Frontal cortex (tissue), 3 donors: ENCODE measurements at regions not wholly inside any gene's neighbourhood (a gene's known extent, or its start where the extent isn't known, plus 50 kb on each side); places are given as distances from the start of the nearest gene placed in this dataset.
A peak's percentile ranks its signal among the peaks of the same experiment; 100 is the strongest.
"Not testable (repeated sequence)": the region's sequence is repeated elsewhere in the genome, so short reads cannot be mapped to it uniquely, and the experiment has no call there.

Experiments used
- DNase-seq, 2 donors: peaks; one replicate each; pipeline ENCODE4 v3.0.0; 2012; ENCODE audit warnings: low spot score in 2 of 2
- FAIRE-seq: peaks from 2 replicates; lab custom pipeline; 2012; peaks lifted over from hg19 to GRCh38; lab: Jason Lieb, UNC
- donor health status: control.
- donor health status: control.
- donor health status: control.

DNA sequence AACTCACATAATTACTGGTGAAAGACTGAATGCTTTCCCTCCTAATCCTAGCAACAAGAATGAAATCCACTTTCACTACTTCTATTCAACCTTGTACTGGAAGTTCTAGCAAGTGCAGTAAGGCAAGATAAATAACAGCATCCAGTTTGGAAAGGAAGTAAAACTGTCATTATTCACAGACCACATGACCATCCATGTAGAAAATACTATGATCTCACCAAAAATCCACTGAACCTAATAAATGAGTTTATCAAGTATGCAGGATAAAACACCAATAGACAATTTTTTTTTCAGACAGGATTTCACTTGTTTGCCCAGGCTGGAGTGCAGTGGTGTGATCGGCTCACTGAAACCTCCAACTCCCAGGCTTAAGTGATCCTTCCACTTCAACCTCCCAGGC lies 117.7 kb downstream of the TMEM167A start:
- DNase-seq (no peak), FAIRE-seq (no peak)

DNA sequence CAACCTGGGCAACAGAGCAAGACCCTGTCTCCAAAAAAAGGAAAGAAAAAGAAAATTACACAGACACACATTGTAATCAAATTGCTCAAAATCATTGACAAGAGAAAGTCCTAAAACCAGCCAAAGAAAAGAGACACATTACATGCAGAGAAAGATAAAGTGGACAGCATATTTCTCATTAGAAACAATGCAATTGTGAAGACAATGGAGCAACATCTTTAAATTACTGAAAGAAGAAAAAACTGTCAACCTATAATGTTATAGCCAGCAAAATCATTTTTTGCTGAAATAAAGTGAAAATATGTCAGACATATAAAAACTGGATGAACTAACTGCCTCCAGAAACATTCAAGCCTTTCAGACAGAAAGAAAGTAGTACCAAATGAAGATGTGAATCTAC lies 120.6 kb downstream of the TMEM167A start:
- no peak for FAIRE-seq
- DNase-seq, result no peak

DNA sequence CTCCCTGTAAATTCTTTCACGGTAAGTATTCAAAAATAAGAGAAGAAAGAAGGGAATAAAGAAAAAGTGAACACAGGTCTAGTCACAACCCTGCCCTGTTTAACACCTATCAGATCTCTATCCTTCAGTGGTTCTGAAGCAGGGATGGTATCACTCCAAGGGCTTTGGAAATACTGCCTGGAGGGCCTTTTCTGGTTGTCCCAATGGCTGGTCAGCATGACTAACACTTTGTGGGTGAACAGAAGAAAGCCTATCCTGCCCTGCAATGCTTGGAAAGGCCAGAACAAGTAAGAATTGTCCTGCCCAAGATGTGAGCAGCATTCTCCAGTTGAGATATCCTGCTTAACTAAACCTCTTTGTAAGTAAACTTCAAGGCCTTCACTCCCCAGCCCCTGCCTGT lies 124.9 kb downstream of the TMEM167A start:
- DNase-seq, result no peak
- FAIRE-seq, result no peak

DNA sequence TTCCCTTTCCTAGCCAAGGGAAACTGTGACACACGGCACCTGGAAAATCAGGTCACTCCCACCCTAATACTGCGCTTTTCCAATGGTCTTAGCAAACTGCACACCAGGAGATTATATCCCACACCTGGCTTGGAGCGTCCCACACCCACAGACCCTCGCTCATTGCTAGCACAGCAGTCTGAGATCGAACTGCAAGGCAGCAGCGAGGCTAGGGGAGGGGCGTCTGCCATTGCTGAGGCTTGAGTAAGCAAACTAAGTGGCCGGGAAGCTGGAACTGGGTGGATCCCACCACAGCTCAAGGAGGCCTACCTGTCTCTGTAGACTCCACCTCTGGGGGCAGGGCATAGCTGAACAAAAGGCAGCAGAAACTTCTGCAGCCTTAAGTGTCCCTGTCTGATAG lies 132.9 kb downstream of the TMEM167A start:
- DNase-seq, FAIRE-seq: not testable (repeated sequence)

GRCh38 chr5:82942083-82942881 lies 134.9 kb downstream of the TMEM167A start:
- peak; percentile 59 for FAIRE-seq
- no peak for DNase-seq

GRCh38 chr5:82938901-82939725 lies 138.1 kb downstream of the TMEM167A start:
- FAIRE-seq (no peak), DNase-seq (no peak)

DNA sequence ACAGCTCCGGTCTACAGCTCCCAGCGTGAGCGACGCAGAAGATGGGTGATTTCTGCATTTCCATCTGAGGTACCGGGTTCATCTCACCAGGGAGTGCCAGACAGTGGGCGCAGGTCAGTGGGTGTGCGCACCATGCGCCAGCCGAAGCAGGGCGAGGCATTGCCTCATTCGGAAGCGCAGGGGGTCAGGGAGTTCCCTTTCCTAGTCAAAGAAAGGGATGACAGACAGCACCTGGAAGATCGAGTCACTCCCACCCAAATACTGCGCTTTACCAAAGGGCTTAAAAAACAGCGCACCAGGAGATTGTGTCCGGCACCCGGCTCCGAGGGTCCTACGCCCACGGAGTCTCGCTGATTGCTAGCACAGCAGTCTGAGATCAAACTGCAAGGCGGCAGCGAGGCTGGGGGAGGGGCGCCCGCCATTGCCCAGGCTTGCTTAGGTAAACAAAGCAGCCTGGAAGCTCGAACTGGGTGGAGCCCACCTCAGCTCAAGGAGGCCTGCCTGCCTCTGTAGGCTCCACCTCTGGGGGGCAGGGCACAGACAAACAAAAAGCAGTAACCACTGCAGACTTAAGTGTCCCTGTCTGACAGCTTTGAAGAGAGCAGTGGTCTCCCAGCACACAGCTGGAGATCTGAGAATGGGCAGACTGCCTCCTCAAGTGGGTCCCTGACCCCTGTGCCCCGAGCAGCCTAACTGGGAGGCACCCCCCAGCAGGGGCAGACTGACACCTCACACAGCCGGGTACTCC lies 144.5 kb downstream of the TMEM167A start:
- not testable (repeated sequence) for DNase-seq, FAIRE-seq

GRCh38 chr5:82931110-82931509 lies 146.1 kb downstream of the TMEM167A start:
- FAIRE-seq (no peak), DNase-seq (no peak)

DNA sequence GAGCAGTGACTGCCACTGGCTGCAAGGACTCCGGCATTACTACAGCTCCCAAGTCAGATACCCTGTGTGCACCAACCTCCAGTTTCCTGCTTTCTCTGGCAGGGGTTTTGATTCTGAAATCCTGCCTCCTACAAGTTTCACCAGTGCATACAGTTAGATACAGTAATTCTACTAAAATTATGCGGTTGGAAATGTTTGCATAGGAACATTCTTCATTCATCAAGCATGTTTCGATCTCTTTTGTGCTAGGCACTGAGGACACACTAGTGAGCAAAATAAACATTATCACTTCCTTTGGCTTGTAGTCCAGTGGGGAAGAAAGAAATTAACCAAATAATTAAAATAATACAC lies 152.2 kb downstream of the TMEM167A start:
- DNase-seq (no peak), FAIRE-seq (no peak)

- no peak for DNase-seq
- no peak for FAIRE-seq
These were observed 152.8 kb downstream of the TMEM167A start for GRCh38 chr5:82924226-82925060.

GRCh38 chr5:82922086-82922734 lies 155.0 kb downstream of the TMEM167A start:
- DNase-seq (peak in 1 of 2 donors; percentile 39), FAIRE-seq (no peak)

- no peak for DNase-seq
- no peak for FAIRE-seq
These were observed 158.7 kb downstream of the TMEM167A start for GRCh38 chr5:82918311-82919031.

GRCh38 chr5:82917584-82917983 lies 159.6 kb downstream of the TMEM167A start:
- DNase-seq (no peak), FAIRE-seq (no peak)

DNA sequence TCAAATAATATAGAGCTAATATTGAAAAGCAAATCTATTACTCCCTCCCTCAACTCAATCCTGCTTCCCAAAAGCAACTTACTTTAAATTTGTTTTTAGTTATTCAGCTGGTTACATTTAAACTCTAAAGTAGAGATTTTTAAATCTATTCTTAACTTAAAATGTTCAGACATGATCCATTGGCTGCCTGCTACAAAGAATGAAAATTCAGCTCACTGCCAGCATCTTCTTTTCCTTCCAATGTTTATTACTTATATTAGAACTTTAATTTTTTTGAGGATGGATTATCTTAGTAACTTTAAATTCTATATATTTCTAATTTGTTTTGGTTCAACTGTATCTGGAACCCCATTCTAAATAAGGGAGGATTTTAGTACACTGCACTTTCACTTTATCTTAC lies 163.2 kb downstream of the TMEM167A start:
- FAIRE-seq, result no peak

GRCh38 chr5:82912462-82912861 lies 164.7 kb downstream of the TMEM167A start:
- no peak for FAIRE-seq
- no peak for DNase-seq

More for the DNA sequence above, 163.2 kb downstream of the TMEM167A start:
- DNase-seq, result no peak

DNA sequence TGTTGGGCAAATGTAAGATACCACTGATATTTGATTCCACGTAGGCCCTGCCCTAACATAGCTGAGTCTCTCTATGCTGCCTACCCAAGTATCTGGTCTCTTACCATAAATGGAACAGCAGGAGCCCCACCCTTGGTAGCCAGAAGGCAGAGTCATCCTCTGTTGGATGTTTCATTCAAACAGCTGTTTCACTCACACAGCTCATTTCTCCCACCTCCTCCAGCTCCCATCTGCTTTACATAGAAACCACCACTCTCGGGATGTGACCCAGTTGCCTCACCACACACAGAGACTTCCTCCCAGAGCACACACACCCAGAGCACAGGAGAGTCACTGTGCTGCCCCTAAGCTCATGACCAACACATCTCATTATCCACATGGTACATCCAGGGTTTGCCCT lies 165.3 kb downstream of the TMEM167A start:
- FAIRE-seq, result no peak

DNA sequence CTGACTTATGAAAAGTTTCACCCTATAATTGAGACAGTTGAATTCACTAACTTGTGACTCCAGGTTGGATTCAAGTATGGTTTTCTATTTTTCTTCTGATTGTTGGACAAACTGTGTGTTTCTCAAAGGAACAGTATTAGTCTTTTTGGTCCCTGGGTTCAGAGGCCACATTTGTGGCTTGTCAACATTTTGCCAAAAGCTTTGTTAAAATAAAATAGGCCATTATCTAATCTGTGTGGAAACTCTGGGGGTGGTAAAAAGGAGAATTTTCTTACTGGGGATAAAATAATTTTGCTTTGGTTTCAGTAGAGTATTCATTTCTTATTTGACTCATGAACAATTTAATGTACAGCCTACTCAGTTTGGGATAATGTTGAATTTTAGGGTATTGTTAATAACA lies 166.3 kb downstream of the TMEM167A start:
- DNase-seq, result no peak
- FAIRE-seq, result no peak

More for the DNA sequence above, 165.3 kb downstream of the TMEM167A start:
- no peak for DNase-seq

GRCh38 chr5:82910491-82910890 lies 166.7 kb downstream of the TMEM167A start:
- DNase-seq, result no peak
- no peak for FAIRE-seq
